Lower leg skin (tissue), 3 donors: ENCODE measurements at regions not wholly inside any gene's neighbourhood (a gene's known extent, or its start where the extent isn't known, plus 50 kb on each side); places are given as distances from the start of the nearest gene placed in this dataset.

Experiments
- CTCF ChIP-seq, 3 donors: fragments of 450-650 bp; IDR thresholded peaks; one replicate each; pipeline ENCODE4 v1.5.1; 2016; ENCODE audit warnings: antibody characterized with exemption in 3 of 3, mild to moderate bottlenecking in 3 of 3, moderate library complexity in 2 of 3
- POLR2A ChIP-seq, 2 donors: fragments of 450-650 bp; IDR thresholded peaks; one replicate each; pipeline ENCODE4 v1.6.1; 2016 to 2017; ENCODE audit warnings: antibody characterized with exemption in 2 of 2, mild to moderate bottlenecking in 1 of 2, moderate library complexity in 1 of 2

DNA sequence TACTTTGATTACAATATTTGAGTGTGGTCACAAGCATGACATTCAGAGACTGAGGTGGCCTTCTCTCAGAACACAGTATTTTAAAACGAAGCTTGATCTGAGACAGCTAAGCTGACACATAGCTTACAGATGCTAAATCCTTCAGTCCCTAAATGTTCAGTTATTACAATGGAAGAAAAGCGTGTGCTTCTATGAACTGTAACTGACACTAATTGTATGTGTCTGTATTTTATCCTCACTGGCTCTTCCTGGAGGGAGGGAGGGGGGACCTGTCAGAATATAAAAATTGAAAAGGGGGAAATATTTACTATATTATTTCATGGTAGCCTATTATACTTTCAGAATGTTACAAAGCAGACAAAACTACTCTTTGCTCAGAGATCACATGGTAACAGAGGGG, 340.2 kb downstream of the FIGN start:
- no peak for TF ChIP-seq CTCF (IDR thresholded peaks at IDR 0.05)
- no peak for TF ChIP-seq POLR2A (IDR thresholded peaks at IDR 0.05)
